ENCODE measurements at regions not wholly inside any gene's neighbourhood (a gene's known extent, or its start where the extent isn't known, plus 50 kb on each side); places are given as distances from the start of the nearest gene placed in this dataset.

GRCh38 chr1:81569761-81570160, 231.0 kb upstream of the ADGRL2 start:
- DNase-seq, result no peak

GRCh38 chr1:81563632-81564031, 237.1 kb upstream of the ADGRL2 start:
- no peak for DNase-seq

GRCh38 chr1:81562934-81563333, 237.8 kb upstream of the ADGRL2 start:
- DNase-seq, result no peak

GRCh38 chr1:81560629-81561028, 240.1 kb upstream of the ADGRL2 start:
- DNase-seq, result no peak

DNA sequence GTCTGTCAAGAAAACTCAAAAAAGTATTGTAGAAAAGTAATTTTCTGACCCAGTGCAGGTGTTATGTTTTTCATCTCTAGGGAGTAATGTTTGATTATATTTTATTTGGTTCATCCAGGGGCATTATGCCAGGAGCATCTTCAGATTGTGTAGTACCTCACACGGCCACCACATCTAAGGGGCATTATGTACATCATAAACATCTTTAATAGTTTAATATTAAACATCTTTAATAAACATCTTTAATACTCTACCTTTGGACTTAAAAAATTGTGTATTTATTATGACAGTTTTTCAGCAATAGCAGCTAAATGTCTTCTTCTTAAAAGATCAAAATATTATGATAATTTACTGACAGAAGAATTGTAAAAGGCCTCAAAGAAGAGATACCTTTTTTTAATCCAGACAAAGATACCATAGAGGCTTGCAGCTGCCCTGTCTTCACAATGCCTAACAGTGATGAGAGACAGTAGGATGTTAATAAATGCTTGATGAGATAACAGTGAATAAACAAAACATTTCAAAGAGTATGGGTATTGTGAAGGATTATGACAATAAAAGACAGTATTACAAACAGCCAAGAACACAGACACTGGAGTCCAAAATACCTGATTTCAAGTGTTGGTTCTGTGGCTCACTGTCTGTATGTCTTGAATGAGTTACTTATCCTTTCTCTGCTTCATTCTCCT, 240.9 kb upstream of the ADGRL2 start:
- DNase-seq, result no peak

- DNase-seq, result no peak
Observed at GRCh38 chr1:81558291-81559076, 242.2 kb upstream of the ADGRL2 start.

GRCh38 chr1:81556968-81557367, 243.8 kb upstream of the ADGRL2 start:
- no peak for DNase-seq

DNA sequence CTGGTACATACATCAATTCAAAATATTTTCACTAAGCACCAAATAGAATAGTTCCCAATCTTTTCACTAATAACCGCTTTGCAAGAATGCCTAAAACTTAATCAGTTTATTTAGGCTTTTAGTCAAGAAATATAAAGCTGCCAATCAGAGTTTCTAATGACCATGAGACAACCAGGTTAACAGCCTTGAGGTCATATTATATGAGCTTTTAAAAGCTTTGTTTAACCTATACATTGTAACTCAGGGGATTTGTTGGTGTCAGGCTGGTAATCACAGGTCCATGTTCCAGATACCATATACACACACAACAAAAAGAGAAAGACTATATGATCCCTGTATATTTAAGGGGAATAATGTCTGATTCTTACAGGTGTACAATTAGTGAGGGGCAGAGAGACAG, 246.2 kb upstream of the ADGRL2 start:
- no peak for DNase-seq

GRCh38 chr1:81554108-81554507, 246.6 kb upstream of the ADGRL2 start:
- no peak for DNase-seq

DNA sequence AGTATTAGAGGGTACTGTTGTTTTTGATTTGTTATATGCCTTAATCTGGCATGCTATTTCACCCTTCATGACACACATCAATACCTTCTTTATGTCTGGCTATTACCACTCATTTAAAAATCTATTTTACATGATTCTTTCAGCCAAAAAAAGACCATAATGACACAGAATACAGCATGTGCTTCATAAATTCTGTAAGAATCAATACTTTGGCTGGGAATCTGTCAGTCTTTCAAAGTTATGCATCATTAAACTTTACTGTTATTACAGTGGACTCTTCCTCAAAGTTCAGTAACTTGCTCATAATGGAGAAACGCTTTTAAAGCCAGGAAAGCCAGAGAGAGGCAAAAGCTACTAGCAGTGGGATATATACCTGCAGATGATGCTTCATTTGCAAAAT, 247.2 kb upstream of the ADGRL2 start:
- no peak for DNase-seq

DNA sequence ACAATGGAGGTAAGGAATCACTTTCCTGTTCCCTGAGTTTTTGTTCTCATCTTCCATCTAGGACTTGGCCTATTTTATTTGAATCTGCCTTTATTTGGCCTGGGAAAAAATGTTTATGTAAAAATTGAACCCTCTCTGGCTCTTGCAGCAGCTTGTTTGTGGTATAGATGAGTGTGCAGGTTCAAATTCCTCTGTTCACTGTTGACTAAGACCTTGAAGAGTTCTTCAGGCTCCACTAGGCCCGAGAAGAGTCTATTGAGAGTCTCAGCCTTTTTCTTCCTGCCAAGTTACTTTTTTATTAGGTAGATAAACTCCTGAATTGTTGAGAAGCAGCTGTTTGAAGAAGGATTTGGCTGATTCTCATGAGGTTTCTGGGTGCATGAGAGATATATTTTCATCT, 248.8 kb upstream of the ADGRL2 start:
- no peak for DNase-seq

DNA sequence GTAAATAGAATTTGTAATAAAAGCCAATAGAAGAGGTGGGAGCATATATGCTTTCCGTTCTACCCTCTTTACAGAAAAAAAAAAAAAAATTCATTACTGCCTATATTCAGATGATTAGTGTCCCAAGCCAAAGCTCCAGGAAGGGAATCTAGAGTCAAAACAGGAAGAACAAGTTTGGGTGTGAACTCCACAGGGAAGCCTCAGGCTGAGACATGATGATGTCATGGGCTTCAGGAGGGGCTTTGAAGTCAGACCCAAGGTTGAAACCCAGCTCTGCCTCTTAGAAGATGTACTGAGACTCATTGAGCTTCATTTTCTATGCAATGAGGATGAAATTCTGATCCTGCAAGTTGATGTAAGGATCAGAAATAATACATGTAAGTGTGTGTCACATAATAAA, 250.0 kb upstream of the ADGRL2 start:
- DNase-seq, result no peak

DNA sequence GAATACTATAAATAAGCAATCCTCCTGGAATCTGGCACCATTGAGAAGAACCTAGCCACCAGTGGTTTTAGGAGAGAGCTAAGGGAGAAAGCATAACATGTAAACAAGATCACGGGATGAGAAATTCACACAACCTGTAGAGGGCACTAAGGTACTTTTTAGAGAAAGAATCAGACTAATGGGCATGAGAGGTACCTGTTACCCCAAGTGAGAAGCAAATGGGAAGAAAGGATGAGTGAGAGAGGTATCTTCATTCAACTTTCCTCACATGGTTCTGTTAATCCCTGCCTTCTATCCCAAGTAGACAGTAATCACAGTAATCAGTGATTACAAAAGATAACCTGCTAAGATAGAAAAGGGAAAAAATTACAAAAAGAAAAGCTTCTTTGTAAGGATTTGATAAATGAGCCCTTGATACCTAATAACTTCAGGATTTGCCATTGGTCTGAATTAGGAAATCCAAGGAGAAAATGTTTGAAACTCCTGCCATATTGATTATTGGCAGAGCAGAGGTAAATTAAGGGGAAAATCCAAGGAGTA, 251.1 kb upstream of the ADGRL2 start:
- peak; percentile 0 for DNase-seq

GRCh38 chr1:81548918-81549587, 251.7 kb upstream of the ADGRL2 start:
- DNase-seq, result no peak

DNA sequence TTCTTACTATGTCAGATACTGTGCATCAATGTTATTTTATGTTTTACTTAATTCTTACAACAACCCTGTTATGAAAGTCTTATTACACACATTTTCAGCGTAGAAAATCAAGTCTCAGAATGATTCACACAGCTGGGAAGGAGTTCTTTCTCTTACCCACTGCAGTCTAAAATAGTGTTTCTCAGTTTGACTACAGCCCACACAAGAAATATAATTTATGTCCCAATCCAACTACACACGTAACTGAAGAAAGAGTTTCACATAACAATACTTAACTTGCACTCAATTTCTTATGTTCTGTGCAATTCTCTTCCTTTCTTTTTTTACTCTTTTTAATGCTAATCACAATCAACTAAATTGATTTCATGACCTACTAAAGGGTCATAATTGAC, 252.8 kb upstream of the ADGRL2 start:
- no peak for DNase-seq

DNA sequence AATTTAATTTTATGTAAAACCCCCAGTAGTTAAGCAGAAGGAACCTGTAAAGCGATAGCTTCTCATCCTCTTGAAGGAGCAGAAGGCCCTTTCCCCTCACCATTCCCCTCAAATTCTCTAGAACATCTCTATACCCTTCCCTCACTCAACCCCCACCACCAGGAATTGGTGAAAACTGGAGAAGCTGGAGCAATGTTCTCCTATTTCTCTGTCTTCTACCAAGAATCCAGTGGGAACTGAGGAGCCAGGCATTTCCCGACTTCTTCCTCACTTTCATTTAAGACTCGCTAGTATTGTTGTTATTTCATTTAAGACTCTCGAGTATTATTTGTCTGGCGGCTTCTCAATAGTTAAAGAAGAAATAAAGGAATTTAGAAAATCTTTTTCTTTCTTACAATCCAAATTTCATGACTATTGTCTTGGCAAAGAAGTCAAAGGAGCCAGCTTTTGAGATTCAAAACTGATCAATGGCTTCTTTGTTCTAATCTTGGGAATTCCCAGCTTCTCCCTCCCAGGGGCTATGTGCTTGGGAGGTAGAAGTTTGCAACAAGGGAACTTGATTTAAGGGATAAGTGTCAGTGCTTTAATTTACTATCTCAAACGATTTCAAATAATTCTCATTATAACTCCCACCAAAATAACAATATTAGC, 253.3 kb upstream of the ADGRL2 start:
- DNase-seq, result no peak

- no peak for DNase-seq
Observed at GRCh38 chr1:81545734-81546133, 255.0 kb upstream of the ADGRL2 start.

DNA sequence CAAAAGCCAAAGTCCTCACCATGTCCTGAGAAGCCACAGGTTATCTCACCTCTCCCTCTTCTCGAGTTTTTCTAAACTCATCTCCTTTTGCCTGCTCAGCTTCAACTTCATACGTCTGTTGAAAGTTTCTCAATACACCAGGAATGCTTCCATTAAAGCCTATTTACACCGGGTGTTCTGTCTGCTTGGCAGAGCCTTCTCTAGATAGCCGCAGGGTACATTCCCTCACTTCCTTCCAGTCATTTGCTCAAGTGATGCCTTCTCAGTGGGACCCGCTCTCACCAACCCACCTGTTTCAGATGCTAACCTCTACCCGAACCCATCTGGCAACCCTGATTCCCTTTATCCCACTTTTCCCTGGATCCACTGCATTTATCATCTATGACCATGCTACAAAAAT, 257.0 kb upstream of the ADGRL2 start:
- no peak for DNase-seq

DNA sequence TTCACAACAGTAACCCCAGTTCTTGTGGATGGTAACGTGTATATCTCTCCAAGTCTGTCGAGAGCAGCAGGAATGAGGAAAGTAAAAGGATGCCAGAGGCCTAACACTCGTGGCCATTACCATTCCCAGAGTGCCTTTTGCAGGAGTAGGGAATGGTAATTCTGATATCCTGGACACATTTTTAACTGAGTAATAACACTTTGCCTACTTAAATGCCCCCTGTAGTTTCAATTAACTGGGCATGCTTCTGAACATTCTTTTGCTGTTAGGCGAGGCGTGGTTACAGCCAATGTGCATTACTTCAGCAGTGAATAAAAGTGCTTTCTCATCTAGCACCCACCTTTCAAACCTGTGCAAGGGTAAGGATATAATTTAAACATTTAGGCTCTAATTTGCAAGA, 258.5 kb upstream of the ADGRL2 start:
- no peak for DNase-seq

- DNase-seq, result no peak
Observed at GRCh38 chr1:81540216-81540615, 260.5 kb upstream of the ADGRL2 start.

DNA sequence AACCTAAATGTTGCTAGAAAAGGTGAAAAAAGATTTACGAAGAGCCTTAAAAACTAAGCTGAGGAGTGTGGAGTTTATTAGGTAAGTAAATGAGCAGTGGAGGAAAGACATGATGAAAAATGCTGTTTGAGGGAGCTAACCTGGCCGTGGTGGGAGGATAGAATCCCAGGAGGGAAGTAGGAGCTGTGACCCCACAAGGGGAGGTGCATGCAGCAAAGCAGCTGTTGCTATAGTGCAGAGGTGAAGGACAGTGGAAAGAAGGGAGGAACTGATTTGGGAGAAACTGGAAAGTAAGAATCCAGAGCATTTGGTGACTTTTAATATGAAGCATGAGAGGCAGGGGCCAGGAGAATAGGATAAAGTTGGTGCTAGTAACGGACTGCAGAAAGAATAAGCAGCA, 271.7 kb upstream of the ADGRL2 start:
- no peak for DNase-seq

GRCh38 chr1:81525085-81525484, 275.6 kb upstream of the ADGRL2 start:
- DNase-seq, result no peak

GRCh38 chr1:81519987-81520386, 280.7 kb upstream of the ADGRL2 start:
- no peak for DNase-seq
